Stimulated activated memory B cell treated with anti-CD40 and anti-IgM and Interleukin-4, amounts not matched to agents 10 μg/mL and 1 μg/mL and 100 μg/mL, for 72 hours (primary cell): ENCODE measurements at regions not wholly inside any gene's neighbourhood (a gene's known extent, or its start where the extent isn't known, plus 50 kb on each side); places are given as distances from the start of the nearest gene placed in this dataset.

ENCODE experiments used
- ATAC-seq: fragments of 150-1000 bp; cut with Tn5 transposase; 2 replicates; pipeline ENCODE4 v1.10.0; 2021
- H3K27ac Mint-ChIP-seq: one replicate; pipeline ENCODE4 v1.8.0; 2022; ENCODE audit warnings: mild to moderate bottlenecking, mixed read lengths
- H3K27me3 Mint-ChIP-seq: one replicate; pipeline ENCODE4 v1.8.0; 2022; ENCODE audit warnings: mixed read lengths
- H3K36me3 Mint-ChIP-seq: one replicate; pipeline ENCODE4 v1.8.0; 2022; ENCODE audit warnings: mixed read lengths
- H3K4me1 Mint-ChIP-seq: one replicate; pipeline ENCODE4 v1.8.0; 2022; ENCODE audit warnings: mixed read lengths
- H3K4me3 Mint-ChIP-seq: one replicate; pipeline ENCODE4 v1.8.0; 2022; ENCODE audit warnings: mild to moderate bottlenecking, moderate library complexity, mixed read lengths
- H3K9me3 Mint-ChIP-seq: one replicate; pipeline ENCODE4 v1.8.0; 2022; ENCODE audit warnings: mixed read lengths

GRCh38 chr5:129363991-129364390 lies 96.1 kb upstream of the ADAMTS19 start:
- ATAC-seq = no peak
- Mint-ChIP-seq H3K4me3 (no peak overlapping the region), H3K27me3 (no peaks in the 10 kb centered on the region), H3K4me1 (no peaks in the 10 kb centered on the region), H3K36me3 (no peaks in the 10 kb centered on the region), H3K27ac (no peak overlapping the region), H3K9me3 (peaks cover 7% of the 10 kb centered on the region)

GRCh38 chr5:129367883-129368282 lies 92.2 kb upstream of the ADAMTS19 start:
- no peaks in the 10 kb centered on the region for H3K36me3 Mint-ChIP-seq
- no peak overlapping the region for H3K4me3 Mint-ChIP-seq
- no peaks in the 10 kb centered on the region for H3K4me1 Mint-ChIP-seq
- no peak overlapping the region for H3K27ac Mint-ChIP-seq
- H3K27me3 Mint-ChIP-seq = no peaks in the 10 kb centered on the region
- ATAC-seq = no peak
- peaks cover 7% of the 10 kb centered on the region for H3K9me3 Mint-ChIP-seq

- ATAC-seq = no peak
- no peaks in the 10 kb centered on the region for H3K27me3 Mint-ChIP-seq
- H3K27ac Mint-ChIP-seq = no peak overlapping the region
- H3K4me1 Mint-ChIP-seq = no peaks in the 10 kb centered on the region
- no peaks in the 10 kb centered on the region for H3K36me3 Mint-ChIP-seq
- no peaks in the 10 kb centered on the region for H3K9me3 Mint-ChIP-seq
- H3K4me3 Mint-ChIP-seq = no peak overlapping the region
Observed at GRCh38 chr5:129372025-129372424, 88.1 kb upstream of the ADAMTS19 start.

GRCh38 chr5:129377504-129377903 lies 82.6 kb upstream of the ADAMTS19 start:
- no peak overlapping the region for H3K4me3 Mint-ChIP-seq
- no peaks in the 10 kb centered on the region for H3K36me3 Mint-ChIP-seq
- no peaks in the 10 kb centered on the region for H3K9me3 Mint-ChIP-seq
- no peaks in the 10 kb centered on the region for H3K27me3 Mint-ChIP-seq
- ATAC-seq = no peak
- H3K4me1 Mint-ChIP-seq = no peaks in the 10 kb centered on the region
- no peak overlapping the region for H3K27ac Mint-ChIP-seq

- Mint-ChIP-seq H3K4me3 (no peak overlapping the region), H3K9me3 (no peaks in the 10 kb centered on the region), H3K4me1 (no peaks in the 10 kb centered on the region), H3K36me3 (no peaks in the 10 kb centered on the region), H3K27ac (no peak overlapping the region), H3K27me3 (no peaks in the 10 kb centered on the region)
- ATAC-seq = no peak
Observed at GRCh38 chr5:129378961-129379360, 81.1 kb upstream of the ADAMTS19 start.

- Mint-ChIP-seq H3K27me3 (no peaks in the 10 kb centered on the region), H3K9me3 (no peaks in the 10 kb centered on the region), H3K4me3 (no peak overlapping the region), H3K27ac (no peak overlapping the region), H3K36me3 (no peaks in the 10 kb centered on the region), H3K4me1 (no peaks in the 10 kb centered on the region)
- ATAC-seq = no peak
Observed at GRCh38 chr5:129379406-129379805, 80.7 kb upstream of the ADAMTS19 start.

GRCh38 chr5:129382921-129383672 lies 77.0 kb upstream of the ADAMTS19 start:
- H3K4me3 Mint-ChIP-seq = no peak overlapping the region
- H3K9me3 Mint-ChIP-seq = no peaks in the 10 kb centered on the region
- no peaks in the 10 kb centered on the region for H3K4me1 Mint-ChIP-seq
- no peaks in the 10 kb centered on the region for H3K36me3 Mint-ChIP-seq
- H3K27ac Mint-ChIP-seq = no peak overlapping the region
- H3K27me3 Mint-ChIP-seq = no peaks in the 10 kb centered on the region
- no peak for ATAC-seq

- no peaks in the 10 kb centered on the region for H3K4me1 Mint-ChIP-seq
- ATAC-seq = no peak
- no peaks in the 10 kb centered on the region for H3K36me3 Mint-ChIP-seq
- no peak overlapping the region for H3K4me3 Mint-ChIP-seq
- no peaks in the 10 kb centered on the region for H3K9me3 Mint-ChIP-seq
- no peaks in the 10 kb centered on the region for H3K27me3 Mint-ChIP-seq
- H3K27ac Mint-ChIP-seq = no peak overlapping the region
Observed at GRCh38 chr5:129384193-129384592, 75.9 kb upstream of the ADAMTS19 start.

- H3K9me3 Mint-ChIP-seq = no peaks in the 10 kb centered on the region
- H3K27me3 Mint-ChIP-seq = no peaks in the 10 kb centered on the region
- no peak for ATAC-seq
- no peaks in the 10 kb centered on the region for H3K4me1 Mint-ChIP-seq
- H3K36me3 Mint-ChIP-seq = no peaks in the 10 kb centered on the region
- no peak overlapping the region for H3K4me3 Mint-ChIP-seq
- no peak overlapping the region for H3K27ac Mint-ChIP-seq
Observed at GRCh38 chr5:129384736-129385135, 75.4 kb upstream of the ADAMTS19 start.

- Mint-ChIP-seq H3K9me3 (no peaks in the 10 kb centered on the region), H3K27me3 (no peaks in the 10 kb centered on the region)
Observed at GRCh38 chr5:129387944-129388343, 72.2 kb upstream of the ADAMTS19 start.

GRCh38 chr5:129392681-129393080 lies 67.4 kb upstream of the ADAMTS19 start:
- H3K4me3 Mint-ChIP-seq = no peak overlapping the region
- no peaks in the 10 kb centered on the region for H3K36me3 Mint-ChIP-seq
- H3K9me3 Mint-ChIP-seq = peaks cover 7% of the 10 kb centered on the region
- H3K27ac Mint-ChIP-seq = no peak overlapping the region
- no peak for ATAC-seq
- H3K4me1 Mint-ChIP-seq = no peaks in the 10 kb centered on the region
- no peaks in the 10 kb centered on the region for H3K27me3 Mint-ChIP-seq

More at GRCh38 chr5:129387944-129388343, 72.2 kb upstream of the ADAMTS19 start:
- no peak overlapping the region for H3K4me3 Mint-ChIP-seq
- no peak overlapping the region for H3K27ac Mint-ChIP-seq
- no peaks in the 10 kb centered on the region for H3K4me1 Mint-ChIP-seq
- ATAC-seq = no peak
- no peaks in the 10 kb centered on the region for H3K36me3 Mint-ChIP-seq

- Mint-ChIP-seq H3K4me3 (no peak overlapping the region), H3K27ac (no peak overlapping the region), H3K4me1 (no peaks in the 10 kb centered on the region), H3K36me3 (no peaks in the 10 kb centered on the region), H3K9me3 (peaks cover 7% of the 10 kb centered on the region), H3K27me3 (no peaks in the 10 kb centered on the region)
- ATAC-seq = no peak
Observed at GRCh38 chr5:129395247-129395646, 64.9 kb upstream of the ADAMTS19 start.

GRCh38 chr5:129398026-129398678 lies 61.9 kb upstream of the ADAMTS19 start:
- Mint-ChIP-seq H3K27ac (no peak overlapping the region), H3K4me3 (no peak overlapping the region), H3K36me3 (no peaks in the 10 kb centered on the region), H3K9me3 (peaks cover 7% of the 10 kb centered on the region), H3K4me1 (no peaks in the 10 kb centered on the region), H3K27me3 (no peaks in the 10 kb centered on the region)
- no peak for ATAC-seq

GRCh38 chr5:129399069-129399468 lies 61.0 kb upstream of the ADAMTS19 start:
- peaks cover 7% of the 10 kb centered on the region for H3K9me3 Mint-ChIP-seq
- no peak for ATAC-seq
- no peak overlapping the region for H3K27ac Mint-ChIP-seq
- no peaks in the 10 kb centered on the region for H3K4me1 Mint-ChIP-seq
- no peaks in the 10 kb centered on the region for H3K27me3 Mint-ChIP-seq
- H3K4me3 Mint-ChIP-seq = no peak overlapping the region
- H3K36me3 Mint-ChIP-seq = no peaks in the 10 kb centered on the region

- H3K4me3 Mint-ChIP-seq = no peak overlapping the region
- H3K27ac Mint-ChIP-seq = no peak overlapping the region
- peaks cover 7% of the 10 kb centered on the region for H3K9me3 Mint-ChIP-seq
- no peaks in the 10 kb centered on the region for H3K4me1 Mint-ChIP-seq
- no peaks in the 10 kb centered on the region for H3K27me3 Mint-ChIP-seq
- no peaks in the 10 kb centered on the region for H3K36me3 Mint-ChIP-seq
- no peak for ATAC-seq
Observed at GRCh38 chr5:129400395-129400983, 59.6 kb upstream of the ADAMTS19 start.

GRCh38 chr5:129405222-129405621 lies 54.9 kb upstream of the ADAMTS19 start:
- H3K27ac Mint-ChIP-seq = no peak overlapping the region
- H3K9me3 Mint-ChIP-seq = no peaks in the 10 kb centered on the region
- H3K27me3 Mint-ChIP-seq = no peaks in the 10 kb centered on the region
- no peak for ATAC-seq
- no peaks in the 10 kb centered on the region for H3K36me3 Mint-ChIP-seq
- H3K4me3 Mint-ChIP-seq = no peak overlapping the region
- H3K4me1 Mint-ChIP-seq = no peaks in the 10 kb centered on the region
